Adrenal gland (tissue), 9 donors: ENCODE measurements at regions not wholly inside any gene's neighbourhood (a gene's known extent, or its start where the extent isn't known, plus 50 kb on each side); places are given as distances from the start of the nearest gene placed in this dataset.

Experiments
- DNase-seq, 7 donors: peaks; one replicate each; pipeline ENCODE4 v3.0.0-alpha.2; 2019 to 2020
- H3K27ac ChIP-seq, 5 donors: fragments of 200-600 bp; sonication (generic) in 4 of 5; 1 replicate in 3 of 5; 2 replicates in 2 of 5; pipeline versions ENCODE4 v1.5.1 to v1.8.0; 2016 to 2020; ENCODE audit warnings: mild to moderate bottlenecking in 1 of 5
- H3K27me3 ChIP-seq: fragments of 200-600 bp; 2 replicates; pipeline ENCODE4 v1.8.0; 2021
- H3K36me3 ChIP-seq, 2 donors: fragments of 200-600 bp; replicated peaks in 1 of 2; 1 replicate in 1 of 2; 2 replicates in 1 of 2; pipeline versions ENCODE4 v1.5.1 to v1.8.0; 2018 to 2022
- H3K4me1 ChIP-seq, 2 donors: fragments of 200-600 bp; replicated peaks in 1 of 2; 1 replicate in 1 of 2; 2 replicates in 1 of 2; pipeline versions ENCODE4 v1.5.1 to v1.8.0; 2018 to 2021
- H3K4me3 ChIP-seq, 4 donors: fragments of 200-600 bp; sonication (generic) in 3 of 4; one replicate each; pipeline ENCODE4 v1.5.1; 2016 to 2018
- H3K9me3 ChIP-seq, 3 donors: fragments of 200-600 bp; sonication (generic) in 1 of 3; replicated peaks in 1 of 3; 1 replicate in 2 of 3; 2 replicates in 1 of 3; pipeline versions ENCODE4 v1.5.1 to v1.8.0; 2016 to 2021
- CTCF ChIP-seq, 6 experiments: fragments of 450-650 bp in 4 of 6; fragments of 200-600 bp in 2 of 6; sonication (generic) in 1 of 6; IDR thresholded peaks; 1 replicate in 5 of 6; 2 replicates in 1 of 6; pipeline versions ENCODE4 v1.5.1 to v1.8.0; 2016 to 2021; ENCODE audit warnings: antibody characterized with exemption in 6 of 6, mild to moderate bottlenecking in 2 of 6, moderate library complexity in 1 of 6
- POLR2A ChIP-seq, 2 donors: fragments of 450-650 bp; IDR thresholded peaks; one replicate each; pipeline ENCODE4 v1.6.1; 2017; ENCODE audit warnings: antibody characterized with exemption in 2 of 2, mild to moderate bottlenecking in 2 of 2, moderate library complexity in 1 of 2
- WGBS, 4 donors: extraction: QIAGEN DNeasy Blood & Tissue Kit in 2 of 4; methylation state at CpG; one replicate each; pipeline versions ENCODE4 v1.1.5 to v1.1.7; 2013 to 2017; 5-methylcytosine and 5-hydroxymethylcytosine counted together
- intact Hi-C, 2 donors: fragments of 100-400 bp; cut with DNase I; formaldehyde crosslinking; loops; one replicate each; pipeline versions ENCODE4 v1.14.1 to v1.15.0; 2022 to 2023
- donor health status: healthy with polysubstance abuse.
- donor health status: Bipolar disorder and iron deficiency.
- donor health status: DM: yes; HTN: yes; CAD: no.
- donor health status: DM: no; HTN: no; CAD: no.
- donor health status: DM: no; HTN: no; CAD: no.

- no peak overlapping the region for H3K4me3 ChIP-seq
- no peaks in the 10 kb centered on the region for H3K36me3 ChIP-seq
- DNase-seq = no peak
- TF ChIP-seq CTCF (IDR thresholded peaks at IDR 0.05) (no peak), POLR2A (IDR thresholded peaks at IDR 0.05) (no peak)
- H3K27ac ChIP-seq = no peak overlapping the region
- no peaks in the 10 kb centered on the region for H3K4me1 ChIP-seq
- intact Hi-C loops = no loop called here
- H3K27me3 ChIP-seq = no peaks in the 10 kb centered on the region
- H3K9me3 ChIP-seq = no peaks in the 10 kb centered on the region
- 81 to 89% (median 86%) methylated on average over 1 of the region's 1 CpG for WGBS, 4 donors
Observed at GRCh38 chr4:164081371-164081770, 586.9 kb downstream of the TMA16 start.

GRCh38 chr4:164081801-164082200 is 587.3 kb downstream of the TMA16 start:
- intact Hi-C loops = no loop called here
- no peak overlapping the region for H3K27ac ChIP-seq
- no peaks in the 10 kb centered on the region for H3K4me1 ChIP-seq
- no peaks in the 10 kb centered on the region for H3K9me3 ChIP-seq
- no peak for DNase-seq
- H3K4me3 ChIP-seq = no peak overlapping the region
- H3K27me3 ChIP-seq = no peaks in the 10 kb centered on the region
- 94 to 100% (median 95%) methylated on average over 2 of the region's 2 CpGs for WGBS, 4 donors
- H3K36me3 ChIP-seq = no peaks in the 10 kb centered on the region
- TF ChIP-seq POLR2A (IDR thresholded peaks at IDR 0.05) = no peak
- no peak for TF ChIP-seq CTCF (IDR thresholded peaks at IDR 0.05)

GRCh38 chr4:164087733-164088132 is 593.2 kb downstream of the TMA16 start:
- no peaks in the 10 kb centered on the region for H3K36me3 ChIP-seq
- intact Hi-C loops = no loop called here
- no peak overlapping the region for H3K27ac ChIP-seq
- TF ChIP-seq POLR2A (IDR thresholded peaks at IDR 0.05) = no peak
- TF ChIP-seq CTCF (IDR thresholded peaks at IDR 0.05) = no peak
- no peak for DNase-seq
- H3K27me3 ChIP-seq = no peaks in the 10 kb centered on the region
- WGBS, 4 donors = 60 to 75% (median 73%) methylated on average over 3 of the region's 3 CpGs
- H3K4me3 ChIP-seq = no peak overlapping the region
- no peaks in the 10 kb centered on the region for H3K4me1 ChIP-seq
- H3K9me3 ChIP-seq = no peaks in the 10 kb centered on the region

GRCh38 chr4:164095313-164096110 is 601.0 kb downstream of the TMA16 start:
- Histone ChIP-seq H3K4me3 (no peak overlapping the region), H3K36me3 (no peaks in the 10 kb centered on the region), H3K4me1 (no peaks in the 10 kb centered on the region), H3K27me3 (no peaks in the 10 kb centered on the region), H3K27ac (no peak overlapping the region), H3K9me3 (no peaks in the 10 kb centered on the region)
- TF ChIP-seq POLR2A (IDR thresholded peaks at IDR 0.05) (no peak), CTCF (IDR thresholded peaks at IDR 0.05) (no peak)
- no peak for DNase-seq
- intact Hi-C loops = no loop called here
- 81 to 86% (median 83%) methylated on average over 5 of the region's 5 CpGs for WGBS, 4 donors
